ENCODE measurements at regions not wholly inside any gene's neighbourhood (a gene's known extent, or its start where the extent isn't known, plus 50 kb on each side); places are given as distances from the start of the nearest gene placed in this dataset.
A peak's percentile ranks its signal among the peaks of the same experiment; 100 is the strongest.

GRCh38 chr17:71085238-71086033, 916.1 kb downstream of the KCNJ2 start:
- Histone ChIP-seq H3K9me3 (ENCODE audit: control insufficient read depth, low read depth, low read length) (no peaks in the 10 kb centered on the region), H4K20me1 (ENCODE audit: control insufficient read depth, extremely low read depth, insufficient read depth, low read length) (no peaks in the 10 kb centered on the region), H3K4me3 (ENCODE audit: control insufficient read depth in 2 of 3, extremely low read depth in 1 of 3, insufficient read depth in 2 of 3, low read depth in 1 of 3, low read length in 3 of 3) (no peak overlapping the region), H3K27me3 (ENCODE audit: control insufficient read depth, extremely low read depth, insufficient read depth, low read length) (no peaks in the 10 kb centered on the region), H3K9me1 (ENCODE audit: control insufficient read depth, extremely low read depth, insufficient read depth, low read length) (no peaks in the 10 kb centered on the region), H3K36me3 (ENCODE audit: control insufficient read depth in 2 of 2, extremely low read depth in 1 of 2, insufficient read depth in 2 of 2, low read length in 2 of 2) (no peaks in the 10 kb centered on the region), H3K27ac (ENCODE audit: control insufficient read depth, insufficient read depth, low read length) (no peak overlapping the region), H3K9ac (ENCODE audit: control insufficient read depth, extremely low read depth, insufficient read depth, low read length) (no peak overlapping the region), H3K4me1 (ENCODE audit: control insufficient read depth, extremely low read depth, insufficient read depth, low read length) (peaks cover 4% of the 10 kb centered on the region), H3K79me2 (ENCODE audit: control insufficient read depth, insufficient read depth, low read length) (no peaks in the 10 kb centered on the region), H3K4me2 (ENCODE audit: control insufficient read depth, extremely low read depth, insufficient read depth, low read depth, low read length) (no peak overlapping the region), H2AFZ (ENCODE audit: control insufficient read depth, low read length) (no peak overlapping the region)
- DNase-seq (ENCODE audit: low read depth, low spot score) (no peak), FAIRE-seq (peak; percentile 63)
- dilution Hi-C loops (cut with MboI; ENCODE audit: extremely low pct_ligation_motif_present, low sequenced_read_pairs), result no loop called here
- TF ChIP-seq EZH2 (IDR thresholded peaks at IDR 0.05; ENCODE audit: low read length) (no peak), CTCF (optimal IDR thresholded peaks at IDR 0.05 in 1 of 3, IDR thresholded peaks at IDR 0.05 in 1 of 3, conservative IDR thresholded peaks at IDR 0.05 in 1 of 3; ENCODE audit: extremely low read depth in 1 of 3, insufficient read depth in 2 of 3, low read length in 3 of 3) (peak; percentile 40 to 65 (median 57))

- dilution Hi-C loops (cut with MboI; ENCODE audit: extremely low pct_ligation_motif_present, low sequenced_read_pairs), result no loop called here
- H3K27me3 ChIP-seq (ENCODE audit: control insufficient read depth, extremely low read depth, insufficient read depth, low read length), result no peaks in the 10 kb centered on the region
- no peak overlapping the region for H3K9ac ChIP-seq (ENCODE audit: control insufficient read depth, extremely low read depth, insufficient read depth, low read length)
- no peak overlapping the region for H3K4me2 ChIP-seq (ENCODE audit: control insufficient read depth, extremely low read depth, insufficient read depth, low read depth, low read length)
- no peak for TF ChIP-seq EZH2 (IDR thresholded peaks at IDR 0.05; ENCODE audit: low read length)
- no peak for TF ChIP-seq CTCF (optimal IDR thresholded peaks at IDR 0.05 in 1 of 3, IDR thresholded peaks at IDR 0.05 in 1 of 3, conservative IDR thresholded peaks at IDR 0.05 in 1 of 3; ENCODE audit: extremely low read depth in 1 of 3, insufficient read depth in 2 of 3, low read length in 3 of 3)
- H2AFZ ChIP-seq (ENCODE audit: control insufficient read depth, low read length), result no peak overlapping the region
- no peak overlapping the region for H3K4me3 ChIP-seq (ENCODE audit: control insufficient read depth in 2 of 3, extremely low read depth in 1 of 3, insufficient read depth in 2 of 3, low read depth in 1 of 3, low read length in 3 of 3)
- H3K79me2 ChIP-seq (ENCODE audit: control insufficient read depth, insufficient read depth, low read length), result no peaks in the 10 kb centered on the region
- FAIRE-seq (no peak), DNase-seq (ENCODE audit: low read depth, low spot score) (no peak)
- no peaks in the 10 kb centered on the region for H3K36me3 ChIP-seq (ENCODE audit: control insufficient read depth in 2 of 2, extremely low read depth in 1 of 2, insufficient read depth in 2 of 2, low read length in 2 of 2)
- H4K20me1 ChIP-seq (ENCODE audit: control insufficient read depth, extremely low read depth, insufficient read depth, low read length), result no peaks in the 10 kb centered on the region
- H3K27ac ChIP-seq (ENCODE audit: control insufficient read depth, insufficient read depth, low read length), result no peak overlapping the region
- H3K9me1 ChIP-seq (ENCODE audit: control insufficient read depth, extremely low read depth, insufficient read depth, low read length), result no peaks in the 10 kb centered on the region
- peaks cover 4% of the 10 kb centered on the region for H3K4me1 ChIP-seq (ENCODE audit: control insufficient read depth, extremely low read depth, insufficient read depth, low read length)
- H3K9me3 ChIP-seq (ENCODE audit: control insufficient read depth, low read depth, low read length), result no peaks in the 10 kb centered on the region
Observed at GRCh38 chr17:71089431-71089830, 920.1 kb downstream of the KCNJ2 start.

All from keratinocyte (primary cell).